RPMI8226 (cell line): ENCODE measurements at regions not wholly inside any gene's neighbourhood (a gene's known extent, or its start where the extent isn't known, plus 50 kb on each side); places are given as distances from the start of the nearest gene placed in this dataset.
A peak's percentile ranks its signal among the peaks of the same experiment; 100 is the strongest.

Experiments
- DNase-seq: peaks from one replicate; pipeline ENCODE4 v3.0.0-alpha.2; 2015

GRCh38 chr12:89893972-89894706 is 185.5 kb upstream of the ATP2B1 start:
- no peak for DNase-seq

GRCh38 chr12:89892436-89892835 is 183.8 kb upstream of the ATP2B1 start:
- no peak for DNase-seq

GRCh38 chr12:89891933-89892332 is 183.3 kb upstream of the ATP2B1 start:
- DNase-seq = no peak

- no peak for DNase-seq
Observed at GRCh38 chr12:89890161-89890560, 181.5 kb upstream of the ATP2B1 start.

GRCh38 chr12:89889062-89889461 is 180.4 kb upstream of the ATP2B1 start:
- no peak for DNase-seq

- no peak for DNase-seq
Observed at GRCh38 chr12:89884952-89885351, 176.3 kb upstream of the ATP2B1 start.

- DNase-seq = no peak
Observed at GRCh38 chr12:89884416-89884898, 175.8 kb upstream of the ATP2B1 start.

GRCh38 chr12:89883630-89884389 is 175.2 kb upstream of the ATP2B1 start:
- no peak for DNase-seq

- DNase-seq = no peak
Observed at GRCh38 chr12:89882792-89883191, 174.2 kb upstream of the ATP2B1 start.

- no peak for DNase-seq
Observed at GRCh38 chr12:89882050-89882449, 173.4 kb upstream of the ATP2B1 start.

- DNase-seq = peak; percentile 7
Observed at GRCh38 chr12:89880690-89881350, 172.2 kb upstream of the ATP2B1 start.

- DNase-seq = no peak
Observed at GRCh38 chr12:89879766-89880165, 171.1 kb upstream of the ATP2B1 start.

- DNase-seq = no peak
Observed at GRCh38 chr12:89878950-89879349, 170.3 kb upstream of the ATP2B1 start.

GRCh38 chr12:89878327-89878726 is 169.7 kb upstream of the ATP2B1 start:
- no peak for DNase-seq

GRCh38 chr12:89877671-89878070 is 169.0 kb upstream of the ATP2B1 start:
- no peak for DNase-seq

- no peak for DNase-seq
Observed at GRCh38 chr12:89877136-89877535, 168.5 kb upstream of the ATP2B1 start.

GRCh38 chr12:89875809-89876208 is 167.2 kb upstream of the ATP2B1 start:
- DNase-seq = no peak

GRCh38 chr12:89875225-89875624 is 166.6 kb upstream of the ATP2B1 start:
- no peak for DNase-seq

- DNase-seq = no peak
Observed at GRCh38 chr12:89874146-89874545, 165.5 kb upstream of the ATP2B1 start.

GRCh38 chr12:89873745-89874144 is 165.1 kb upstream of the ATP2B1 start:
- no peak for DNase-seq

- no peak for DNase-seq
Observed at GRCh38 chr12:89872922-89873630, 164.4 kb upstream of the ATP2B1 start.

- no peak for DNase-seq
Observed at GRCh38 chr12:89870413-89871184, 162.0 kb upstream of the ATP2B1 start.
